Stimulated activated naive B cell treated with anti-CD40 and anti-IgM and Interleukin-4, amounts not matched to agents 10 μg/mL and 1 μg/mL and 100 μg/mL, for 72 hours (primary cell): ENCODE measurements at regions not wholly inside any gene's neighbourhood (a gene's known extent, or its start where the extent isn't known, plus 50 kb on each side); places are given as distances from the start of the nearest gene placed in this dataset.

ENCODE experiments used
- ATAC-seq, 2 donors: fragments of 150-1000 bp; cut with Tn5 transposase; replicated peaks; 2 replicates each; pipeline ENCODE4 v1.10.0; 2021; ENCODE audit warnings: moderate library complexity in 1 of 2
- DNase-seq: peaks from one replicate; pipeline ENCODE4 v3.0.0; 2021
- H3K27ac Mint-ChIP-seq: one replicate; pipeline ENCODE4 v1.8.0; 2022; ENCODE audit warnings: mild to moderate bottlenecking, mixed read lengths
- H3K27me3 Mint-ChIP-seq, 2 donors: one replicate each; pipeline ENCODE4 v1.8.0; 2022; ENCODE audit warnings: mixed read lengths in 2 of 2
- H3K36me3 Mint-ChIP-seq, 2 donors: one replicate each; pipeline ENCODE4 v1.8.0; 2022; ENCODE audit warnings: mixed read lengths in 2 of 2, mild to moderate bottlenecking in 1 of 2
- H3K4me1 Mint-ChIP-seq, 2 donors: one replicate each; pipeline ENCODE4 v1.8.0; 2022; ENCODE audit warnings: mixed read lengths in 2 of 2, mild to moderate bottlenecking in 1 of 2
- H3K4me3 Mint-ChIP-seq, 2 donors: one replicate each; pipeline ENCODE4 v1.8.0; 2022; ENCODE audit warnings: mild to moderate bottlenecking in 2 of 2, mixed read lengths in 2 of 2, moderate library complexity in 1 of 2
- H3K9me3 Mint-ChIP-seq, 2 donors: one replicate each; pipeline ENCODE4 v1.8.0; 2022; ENCODE audit warnings: mixed read lengths in 2 of 2, mild to moderate bottlenecking in 1 of 2

GRCh38 chr2:9681427-9681817, 50.6 kb upstream of the YWHAQ start:
- DNase-seq (no peak), ATAC-seq (peak in 1 of 2 donors; percentile 46)
- Mint-ChIP-seq H3K4me1 (peaks cover 2 to 16% of the 10 kb centered on the region in 2 donors), H3K27me3 (peaks cover 0 to 7% of the 10 kb centered on the region in 2 donors), H3K27ac (no peak overlapping the region), H3K4me3 (no peak overlapping the region), H3K36me3 (no peaks in the 10 kb centered on the region), H3K9me3 (no peaks in the 10 kb centered on the region)

GRCh38 chr2:9685637-9686036, 54.8 kb upstream of the YWHAQ start:
- DNase-seq (no peak), ATAC-seq (no peak)
- H3K4me3 Mint-ChIP-seq = no peak overlapping the region
- H3K27ac Mint-ChIP-seq = no peak overlapping the region
- H3K9me3 Mint-ChIP-seq = no peaks in the 10 kb centered on the region
- peaks cover 0 to 4% of the 10 kb centered on the region in 2 donors for H3K27me3 Mint-ChIP-seq
- H3K36me3 Mint-ChIP-seq = no peaks in the 10 kb centered on the region
- peaks cover 12 to 16% of the 10 kb centered on the region in 2 donors for H3K4me1 Mint-ChIP-seq

- H3K36me3 Mint-ChIP-seq = no peaks in the 10 kb centered on the region
- H3K4me3 Mint-ChIP-seq = no peak overlapping the region
- H3K9me3 Mint-ChIP-seq = no peaks in the 10 kb centered on the region
- no peak for DNase-seq
- H3K4me1 Mint-ChIP-seq = peaks cover 13 to 16% of the 10 kb centered on the region in 2 donors
- ATAC-seq = no peak
- H3K27ac Mint-ChIP-seq = no peak overlapping the region
- peaks cover 0 to under 1% of the 10 kb centered on the region in 2 donors for H3K27me3 Mint-ChIP-seq
These were observed 55.3 kb upstream of the YWHAQ start for GRCh38 chr2:9686061-9686460.

GRCh38 chr2:9690252-9690651, 59.5 kb upstream of the YWHAQ start:
- no peaks in the 10 kb centered on the region for H3K27me3 Mint-ChIP-seq
- H3K4me1 Mint-ChIP-seq = peaks cover 10 to 16% of the 10 kb centered on the region in 2 donors
- H3K27ac Mint-ChIP-seq = no peak overlapping the region
- peak; percentile 27 for DNase-seq
- no peaks in the 10 kb centered on the region for H3K36me3 Mint-ChIP-seq
- H3K4me3 Mint-ChIP-seq = no peak overlapping the region
- H3K9me3 Mint-ChIP-seq = no peaks in the 10 kb centered on the region
- peak in 1 of 2 donors; percentile 80 for ATAC-seq

- ATAC-seq (peak in 1 of 2 donors; percentile 41), DNase-seq (no peak)
- Mint-ChIP-seq H3K27ac (peak overlapping the region; percentile 37), H3K36me3 (no peaks in the 10 kb centered on the region), H3K27me3 (no peaks in the 10 kb centered on the region), H3K4me3 (no peak overlapping the region), H3K4me1 (peaks cover 10 to 16% of the 10 kb centered on the region in 2 donors), H3K9me3 (no peaks in the 10 kb centered on the region)
These were observed 60.1 kb upstream of the YWHAQ start for GRCh38 chr2:9690716-9691498.

- H3K27me3 Mint-ChIP-seq = peaks cover 0 to under 1% of the 10 kb centered on the region in 2 donors
- H3K27ac Mint-ChIP-seq = no peak overlapping the region
- no peaks in the 10 kb centered on the region for H3K9me3 Mint-ChIP-seq
- no peak overlapping the region for H3K4me3 Mint-ChIP-seq
- peaks cover 12 to 17% of the 10 kb centered on the region in 2 donors for H3K4me1 Mint-ChIP-seq
- no peaks in the 10 kb centered on the region for H3K36me3 Mint-ChIP-seq
- ATAC-seq = no peak
- no peak for DNase-seq
These were observed 61.8 kb upstream of the YWHAQ start for GRCh38 chr2:9692456-9693195.

- Mint-ChIP-seq H3K4me1 (peaks cover 17 to 23% of the 10 kb centered on the region in 2 donors), H3K9me3 (no peaks in the 10 kb centered on the region), H3K4me3 (no peak overlapping the region), H3K27me3 (peaks cover 0 to 6% of the 10 kb centered on the region in 2 donors), H3K27ac (peak overlapping the region; percentile 20), H3K36me3 (no peaks in the 10 kb centered on the region)
- ATAC-seq (peak in 1 of 2 donors; percentile 58), DNase-seq (no peak)
These were observed 62.3 kb upstream of the YWHAQ start for GRCh38 chr2:9693196-9693491.

GRCh38 chr2:9693646-9694045, 62.8 kb upstream of the YWHAQ start:
- ATAC-seq (no peak), DNase-seq (no peak)
- H3K27ac Mint-ChIP-seq = peak overlapping the region; percentile 20
- H3K9me3 Mint-ChIP-seq = no peaks in the 10 kb centered on the region
- H3K27me3 Mint-ChIP-seq = peaks cover 0 to 7% of the 10 kb centered on the region in 2 donors
- no peaks in the 10 kb centered on the region for H3K36me3 Mint-ChIP-seq
- H3K4me1 Mint-ChIP-seq = peaks cover 20 to 24% of the 10 kb centered on the region in 2 donors
- H3K4me3 Mint-ChIP-seq = no peak overlapping the region

- H3K27me3 Mint-ChIP-seq = peaks cover 0 to 7% of the 10 kb centered on the region in 2 donors
- H3K4me3 Mint-ChIP-seq = no peak overlapping the region
- H3K9me3 Mint-ChIP-seq = no peaks in the 10 kb centered on the region
- no peaks in the 10 kb centered on the region for H3K36me3 Mint-ChIP-seq
- H3K27ac Mint-ChIP-seq = no peak overlapping the region
- H3K4me1 Mint-ChIP-seq = peaks cover 20 to 21% of the 10 kb centered on the region in 2 donors
- ATAC-seq (no peak), DNase-seq (no peak)
These were observed 64.0 kb upstream of the YWHAQ start for GRCh38 chr2:9694661-9695234.

- Mint-ChIP-seq H3K4me3 (no peak overlapping the region), H3K4me1 (peaks cover 10 to 11% of the 10 kb centered on the region in 2 donors), H3K27ac (no peak overlapping the region), H3K9me3 (peaks cover 0 to 1% of the 10 kb centered on the region in 2 donors), H3K27me3 (peaks cover 0 to 7% of the 10 kb centered on the region in 2 donors), H3K36me3 (no peaks in the 10 kb centered on the region)
- DNase-seq (no peak), ATAC-seq (no peak)
These were observed 65.1 kb upstream of the YWHAQ start for GRCh38 chr2:9695941-9696340.

- H3K4me1 Mint-ChIP-seq = peaks cover 10 to 11% of the 10 kb centered on the region in 2 donors
- ATAC-seq = no peak
These were observed 65.9 kb upstream of the YWHAQ start for GRCh38 chr2:9696731-9697130.

GRCh38 chr2:9697909-9698308, 67.1 kb upstream of the YWHAQ start:
- H3K27ac Mint-ChIP-seq = no peak overlapping the region
- peak; percentile 59 to 68 for ATAC-seq
- no peak overlapping the region for H3K4me3 Mint-ChIP-seq
- no peaks in the 10 kb centered on the region for H3K36me3 Mint-ChIP-seq
- H3K9me3 Mint-ChIP-seq = peaks cover 0 to 1% of the 10 kb centered on the region in 2 donors
- no peak for DNase-seq
- peaks cover 10 to 11% of the 10 kb centered on the region in 2 donors for H3K4me1 Mint-ChIP-seq
- H3K27me3 Mint-ChIP-seq = peaks cover 0 to 7% of the 10 kb centered on the region in 2 donors

More at GRCh38 chr2:9696731-9697130, 65.9 kb upstream of the YWHAQ start:
- H3K4me3 Mint-ChIP-seq = no peak overlapping the region
- no peaks in the 10 kb centered on the region for H3K36me3 Mint-ChIP-seq
- peaks cover 0 to 7% of the 10 kb centered on the region in 2 donors for H3K27me3 Mint-ChIP-seq
- peaks cover 0 to 1% of the 10 kb centered on the region in 2 donors for H3K9me3 Mint-ChIP-seq
- DNase-seq = no peak
- no peak overlapping the region for H3K27ac Mint-ChIP-seq

GRCh38 chr2:9699139-9700108, 68.6 kb upstream of the YWHAQ start:
- no peaks in the 10 kb centered on the region for H3K36me3 Mint-ChIP-seq
- H3K4me1 Mint-ChIP-seq = peaks cover 8 to 10% of the 10 kb centered on the region in 2 donors
- no peak overlapping the region for H3K4me3 Mint-ChIP-seq
- peaks cover 0 to 1% of the 10 kb centered on the region in 2 donors for H3K9me3 Mint-ChIP-seq
- DNase-seq (no peak), ATAC-seq (no peak)
- no peak overlapping the region for H3K27ac Mint-ChIP-seq
- H3K27me3 Mint-ChIP-seq = peaks cover 1 to 7% of the 10 kb centered on the region in 2 donors

GRCh38 chr2:9700109-9700495, 69.3 kb upstream of the YWHAQ start:
- Mint-ChIP-seq H3K27me3 (peaks cover 5 to 12% of the 10 kb centered on the region in 2 donors), H3K9me3 (peaks cover 0 to 1% of the 10 kb centered on the region in 2 donors), H3K4me1 (peaks cover 10% of the 10 kb centered on the region in 2 donors), H3K36me3 (no peaks in the 10 kb centered on the region), H3K4me3 (no peak overlapping the region), H3K27ac (no peak overlapping the region)
- DNase-seq = no peak
- ATAC-seq = no peak
